Heart right ventricle (tissue), 16 donors: ENCODE measurements at regions not wholly inside any gene's neighbourhood (a gene's known extent, or its start where the extent isn't known, plus 50 kb on each side); places are given as distances from the start of the nearest gene placed in this dataset.
"Not testable (repeated sequence)": the region's sequence is repeated elsewhere in the genome, so short reads cannot be mapped to it uniquely, and the experiment has no call there.

Experiments
- ATAC-seq, 8 donors: fragments of 200-7000 bp; cut with Tn5 transposase; one replicate each; pipeline ENCODE4 v1.9.1; 2020; ENCODE audit warnings: mild to moderate bottlenecking in 8 of 8, moderate library complexity in 8 of 8, moderate number of reproducible peaks in 1 of 8
- DNase-seq, 2 donors: peaks; one replicate each; pipeline ENCODE4 v3.0.0-alpha.2; 2020
- H3K27ac ChIP-seq, 10 donors: fragments of 200-600 bp; sonication (generic) in 2 of 10; one replicate each; pipeline versions ENCODE4 v1.5.0 to v1.8.0; 2020 to 2022; ENCODE audit warnings: mild to moderate bottlenecking in 3 of 10
- H3K27me3 ChIP-seq, 7 donors: fragments of 200-600 bp; one replicate each; pipeline ENCODE4 v1.8.0; 2021 to 2022; ENCODE audit warnings: mild to moderate bottlenecking in 2 of 7
- H3K36me3 ChIP-seq, 9 donors: fragments of 200-600 bp; sonication (generic) in 1 of 9; one replicate each; pipeline versions ENCODE4 v1.5.0 to v1.8.0; 2020 to 2022; ENCODE audit warnings: mild to moderate bottlenecking in 2 of 9
- H3K4me1 ChIP-seq, 9 donors: fragments of 200-600 bp; sonication (generic) in 1 of 9; one replicate each; pipeline versions ENCODE4 v1.5.0 to v1.8.0; 2020 to 2022; ENCODE audit warnings: mild to moderate bottlenecking in 4 of 9
- H3K4me3 ChIP-seq, 10 donors: fragments of 200-600 bp; sonication (generic) in 2 of 10; one replicate each; pipeline versions ENCODE4 v1.5.0 to v1.8.0; 2020 to 2022; ENCODE audit warnings: mild to moderate bottlenecking in 7 of 10, moderate library complexity in 2 of 10
- H3K9me3 ChIP-seq, 11 donors: fragments of 200-600 bp in 10 of 11; sonication (generic) in 2 of 11; one replicate each; pipeline versions ENCODE4 v1.5.0 to v1.8.0; 2013 to 2022; ENCODE audit warnings: mild to moderate bottlenecking in 2 of 11, control low read depth in 1 of 11, moderate library complexity in 1 of 11
- CTCF ChIP-seq, 9 donors: fragments of 200-600 bp; sonication (generic) in 2 of 9; IDR thresholded peaks; one replicate each; pipeline versions ENCODE4 v1.5.0 to v1.8.0; 2021 to 2022; ENCODE audit warnings: antibody characterized with exemption in 9 of 9, mild to moderate bottlenecking in 5 of 9, moderate library complexity in 1 of 9
- WGBS, 2 donors: extraction: QIAGEN DNeasy Blood & Tissue Kit; methylation state at CpG; one replicate each; pipeline ENCODE4 v1.1.7; 2013; ENCODE audit warnings: inconsistent platforms in 1 of 2; 5-methylcytosine and 5-hydroxymethylcytosine counted together
- intact Hi-C, 10 donors: fragments of 100-400 bp; cut with DNase I; formaldehyde crosslinking; loops; one replicate each; pipeline versions ENCODE4 v1.11.1 to v1.14.2; 2022
- donor health status: Arrhythmogenic right ventricular cardiomyopathy.
- donor health status: ischemic (EF 13 %, LVEDD 7.1; RV severe dilation, severe dysfunction).
- donor health status: healthy with polysubstance abuse.
- donor health status: DM: no; HTN: yes; CAD: no.
- donor health status: DM: no; HTN: no; CAD: no.
- donor health status: ischemic (EF 25% LVEDD 6.9; RV normal size, moderate dysfunction).
- donor health status: ischemic (EF 25% LVEDD 5.7; RV mildly dilated, moderate dysfunction).
- donor health status: healthy.
- donor health status: DM: yes; HTN: yes; CAD: no.
- donor health status: Ischemic cardiomyopathy.
- donor health status: ischemic (EF 35%, LVEDD 5.7; RV mildly dilated, moderate dysfunction).
- donor health status: nonischemic (EF 11% LVEDD 7.7; RV severe dilation, severe dysfunction).
- donor health status: DM: yes; HTN: yes; CAD: no.
- donor health status: PGD.
- donor health status: ischemic (EF 29% LVEDD 5.4; RV normal size, mild dysfunction).
- donor health status: nonischemic (EF 23%, LVEDD 6.1; RV moderate dilation, normal function).

GRCh38 chr12:74770552-74770951 is 232.9 kb downstream of the ATXN7L3B start:
- no peaks in the 10 kb centered on the region for H3K9me3 ChIP-seq
- no peaks in the 10 kb centered on the region for H3K4me1 ChIP-seq
- no peaks in the 10 kb centered on the region for H3K27me3 ChIP-seq
- no peaks in the 10 kb centered on the region for H3K36me3 ChIP-seq
- no peak overlapping the region for H3K27ac ChIP-seq
- ATAC-seq (no peak), DNase-seq (no peak)
- intact Hi-C loops = no loop called here
- no peak for TF ChIP-seq CTCF (IDR thresholded peaks at IDR 0.05)
- no peak overlapping the region for H3K4me3 ChIP-seq

GRCh38 chr12:74775276-74775675 is 237.6 kb downstream of the ATXN7L3B start:
- H3K27ac ChIP-seq = no peak overlapping the region
- H3K4me3 ChIP-seq = no peak overlapping the region
- ATAC-seq (no peak), DNase-seq (no peak)
- H3K4me1 ChIP-seq = no peaks in the 10 kb centered on the region
- H3K36me3 ChIP-seq = no peaks in the 10 kb centered on the region
- WGBS, 2 donors = 76 to 79% methylated on average over 1 of the region's 1 CpG
- H3K9me3 ChIP-seq = no peaks in the 10 kb centered on the region
- H3K27me3 ChIP-seq = no peaks in the 10 kb centered on the region
- intact Hi-C loops = no loop called here
- TF ChIP-seq CTCF (IDR thresholded peaks at IDR 0.05) = no peak

GRCh38 chr12:74776378-74776777 is 238.7 kb downstream of the ATXN7L3B start:
- no peaks in the 10 kb centered on the region for H3K36me3 ChIP-seq
- TF ChIP-seq CTCF (IDR thresholded peaks at IDR 0.05) = no peak
- intact Hi-C loops = no loop called here
- no peak overlapping the region for H3K27ac ChIP-seq
- H3K4me3 ChIP-seq = no peak overlapping the region
- DNase-seq = no peak
- WGBS, 2 donors = 83 to 88% methylated on average over 7 of the region's 7 CpGs
- no peak for ATAC-seq
- no peaks in the 10 kb centered on the region for H3K4me1 ChIP-seq
- H3K27me3 ChIP-seq = no peaks in the 10 kb centered on the region
- no peaks in the 10 kb centered on the region for H3K9me3 ChIP-seq

DNA sequence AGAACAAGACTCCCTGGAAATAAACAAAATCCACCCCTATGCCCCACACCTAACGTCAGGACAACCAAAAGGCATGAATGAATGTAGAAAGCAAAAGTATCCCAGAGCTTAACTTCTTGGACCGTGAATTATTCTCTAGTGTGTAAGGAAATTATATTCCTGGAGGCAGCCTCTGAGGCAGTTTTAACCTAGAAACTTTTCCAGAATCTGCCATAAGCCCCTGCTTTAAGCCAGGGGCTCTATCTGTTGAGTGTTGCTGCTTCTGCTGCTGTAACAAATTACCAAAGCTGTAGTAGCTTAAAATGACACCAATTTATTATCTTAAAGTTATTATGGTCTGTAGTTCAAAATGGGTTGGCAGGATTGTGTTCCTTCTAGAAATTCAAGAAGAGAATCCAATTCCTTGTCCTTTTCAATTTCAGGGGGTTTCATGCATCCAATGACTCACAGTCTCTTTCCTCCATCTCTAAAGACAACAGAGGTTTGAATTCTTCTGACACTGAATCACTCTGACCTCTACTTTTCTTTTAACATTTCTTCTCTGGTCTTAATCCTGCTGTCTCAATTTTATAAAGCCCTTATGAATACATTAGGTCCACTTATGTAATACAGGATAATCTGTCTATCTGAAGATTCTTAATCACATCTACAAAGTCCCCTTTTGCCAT is 242.7 kb downstream of the ATXN7L3B start:
- Histone ChIP-seq H3K4me1 (no peaks in the 10 kb centered on the region), H3K4me3 (no peak overlapping the region), H3K27ac (no peak overlapping the region), H3K27me3 (no peaks in the 10 kb centered on the region), H3K36me3 (no peaks in the 10 kb centered on the region), H3K9me3 (no peaks in the 10 kb centered on the region)
- DNase-seq = no peak
- no peak for ATAC-seq
- 70 to 72% methylated on average over 2 of the region's 2 CpGs for WGBS, 2 donors
- intact Hi-C loops = no loop called here
- TF ChIP-seq CTCF (IDR thresholded peaks at IDR 0.05) = no peak

- ATAC-seq, intact Hi-C loops, H3K27ac ChIP-seq, H3K4me1 ChIP-seq, H3K27me3 ChIP-seq, H3K36me3 ChIP-seq, H3K4me3 ChIP-seq, H3K9me3 ChIP-seq, DNase-seq: not testable (repeated sequence)
- 30 to 47% methylated on average over 1 of the region's 1 CpG for WGBS, 2 donors
Measured at GRCh38 chr12:74780850-74781241, 243.2 kb downstream of the ATXN7L3B start.
